Naive thymus-derived CD4-positive, alpha-beta T cell (primary cell): ENCODE measurements at regions not wholly inside any gene's neighbourhood (a gene's known extent, or its start where the extent isn't known, plus 50 kb on each side); places are given as distances from the start of the nearest gene placed in this dataset.

Experiments
- ATAC-seq: fragments of 150-1000 bp; cut with Tn5 transposase; 2 replicates; pipeline ENCODE4 v1.10.0; 2021; ENCODE audit warnings: mild to moderate bottlenecking, moderate library complexity
- CTCF ChIA-PET: fragments of 350-600 bp; sonication (Branson Sonifier 250); formaldehyde crosslinking; loops from one replicate; lab custom pipeline; 2021; ENCODE audit warnings: antibody characterized with exemption; lab: Charles Lee
- POLR2A ChIA-PET: fragments of 350-600 bp; sonication (Branson Sonifier 250); formaldehyde crosslinking; loops from one replicate; lab custom pipeline; 2021; ENCODE audit warnings: antibody characterized with exemption, inconsistent platforms; lab: Charles Lee
- DNase-seq, 9 donors: peaks; one replicate each; pipeline versions ENCODE4 v3.0.0 to v3.0.0-alpha.2; 2020 to 2022; ENCODE audit warnings: mixed read lengths in 1 of 9
- H3K27ac ChIP-seq: one replicate; pipeline ENCODE4 v1.7.0; 2013; ENCODE audit warnings: mild to moderate bottlenecking, low read depth, low read length, moderate library complexity
- H3K27me3 ChIP-seq, 2 donors: one replicate each; pipeline ENCODE4 v1.7.0; 2013; ENCODE audit warnings: low read length in 2 of 2, mild to moderate bottlenecking in 2 of 2, moderate library complexity in 2 of 2; ENCODE audit not compliant: control insufficient read depth in 2 of 2, insufficient read depth in 2 of 2
- H3K36me3 ChIP-seq, 3 experiments: 1 replicate in 2 of 3; 2 replicates in 1 of 3; pipeline ENCODE4 v1.7.0; 2013; ENCODE audit warnings: low read length in 3 of 3, mild to moderate bottlenecking in 3 of 3, moderate library complexity in 1 of 3; ENCODE audit not compliant: insufficient read depth in 3 of 3, control insufficient read depth in 2 of 3
- H3K4me1 ChIP-seq, 2 donors: one replicate each; pipeline ENCODE4 v1.7.0; 2013; ENCODE audit warnings: low read length in 2 of 2, mild to moderate bottlenecking in 2 of 2, moderate library complexity in 1 of 2; ENCODE audit not compliant: control insufficient read depth in 2 of 2, insufficient read depth in 2 of 2
- H3K4me3 ChIP-seq: 2 replicates; pipeline ENCODE4 v1.7.0; 2013; ENCODE audit warnings: mild to moderate bottlenecking, low read length
- H3K9me3 ChIP-seq, 3 experiments: 1 replicate in 2 of 3; 2 replicates in 1 of 3; pipeline ENCODE4 v1.7.0; 2013; ENCODE audit warnings: low read length in 3 of 3; ENCODE audit not compliant: control insufficient read depth in 2 of 3
- H3K27ac Mint-ChIP-seq, 9 donors: one replicate each; pipeline ENCODE4 v1.8.0; 2020 to 2022; ENCODE audit warnings: mixed read lengths in 9 of 9, mild to moderate bottlenecking in 8 of 9, moderate library complexity in 5 of 9, inconsistent platforms in 2 of 9
- H3K27me3 Mint-ChIP-seq, 5 donors: one replicate each; pipeline ENCODE4 v1.8.0; 2021 to 2022; ENCODE audit warnings: mixed read lengths in 5 of 5, mild to moderate bottlenecking in 1 of 5
- H3K36me3 Mint-ChIP-seq, 5 donors: one replicate each; pipeline ENCODE4 v1.8.0; 2020 to 2022; ENCODE audit warnings: mixed read lengths in 5 of 5, mild to moderate bottlenecking in 3 of 5, inconsistent platforms in 1 of 5
- H3K4me1 Mint-ChIP-seq, 7 donors: one replicate each; pipeline ENCODE4 v1.8.0; 2020 to 2022; ENCODE audit warnings: mixed read lengths in 7 of 7, mild to moderate bottlenecking in 3 of 7, inconsistent platforms in 1 of 7
- H3K4me3 Mint-ChIP-seq, 10 donors: one replicate each; pipeline ENCODE4 v1.8.0; 2020 to 2022; ENCODE audit warnings: mild to moderate bottlenecking in 10 of 10, mixed read lengths in 10 of 10, moderate library complexity in 6 of 10, inconsistent platforms in 2 of 10
- H3K9me3 Mint-ChIP-seq, 11 donors: one replicate each; pipeline ENCODE4 v1.8.0; 2020 to 2022; ENCODE audit warnings: mixed read lengths in 11 of 11, mild to moderate bottlenecking in 4 of 11, inconsistent platforms in 1 of 11, moderate library complexity in 1 of 11
- intact Hi-C, 2 donors: fragments of 100-400 bp; cut with micrococcal nuclease; formaldehyde crosslinking; loops; one replicate each; pipeline ENCODE4 v1.15.1; 2023

GRCh38 chr12:78725951-78726580, 138.5 kb upstream of the SYT1 start:
- intact Hi-C loops = no loop called here
- H3K4me3 Mint-ChIP-seq = no peak overlapping the region
- H3K9me3 ChIP-seq = no peaks in the 10 kb centered on the region
- ATAC-seq (no peak), DNase-seq (no peak)
- ChIA-PET POLR2A (no interaction called here), CTCF (no interaction called here)
- H3K4me1 ChIP-seq = no peaks in the 10 kb centered on the region
- H3K27me3 Mint-ChIP-seq = no peaks in the 10 kb centered on the region
- no peak overlapping the region for H3K27ac ChIP-seq
- H3K4me3 ChIP-seq = no peak overlapping the region
- peaks cover 0 to under 1% (median 0%) of the 10 kb centered on the region in 11 donors for H3K9me3 Mint-ChIP-seq
- no peak overlapping the region for H3K27ac Mint-ChIP-seq
- no peaks in the 10 kb centered on the region for H3K36me3 Mint-ChIP-seq
- H3K36me3 ChIP-seq = no peaks in the 10 kb centered on the region
- H3K4me1 Mint-ChIP-seq = no peaks in the 10 kb centered on the region
- no peaks in the 10 kb centered on the region for H3K27me3 ChIP-seq

- Mint-ChIP-seq H3K4me3 (no peak overlapping the region), H3K27me3 (no peaks in the 10 kb centered on the region), H3K4me1 (no peaks in the 10 kb centered on the region), H3K36me3 (no peaks in the 10 kb centered on the region), H3K27ac (no peak overlapping the region), H3K9me3 (peaks cover 0 to under 1% (median 0%) of the 10 kb centered on the region in 11 donors)
- Histone ChIP-seq H3K27me3 (no peaks in the 10 kb centered on the region), H3K4me3 (no peak overlapping the region), H3K36me3 (no peaks in the 10 kb centered on the region), H3K9me3 (no peaks in the 10 kb centered on the region), H3K27ac (no peak overlapping the region), H3K4me1 (no peaks in the 10 kb centered on the region)
- ATAC-seq (no peak), DNase-seq (no peak)
- intact Hi-C loops = no loop called here
- ChIA-PET POLR2A (no interaction called here), CTCF (no interaction called here)
Measured at GRCh38 chr12:78726854-78727253, 137.7 kb upstream of the SYT1 start.

GRCh38 chr12:78732481-78732880, 132.1 kb upstream of the SYT1 start:
- Histone ChIP-seq H3K27ac (no peak overlapping the region), H3K36me3 (no peaks in the 10 kb centered on the region), H3K4me1 (no peaks in the 10 kb centered on the region), H3K9me3 (no peaks in the 10 kb centered on the region), H3K4me3 (no peak overlapping the region), H3K27me3 (no peaks in the 10 kb centered on the region)
- Mint-ChIP-seq H3K4me3 (no peak overlapping the region), H3K36me3 (no peaks in the 10 kb centered on the region), H3K27ac (no peak overlapping the region), H3K4me1 (no peaks in the 10 kb centered on the region), H3K27me3 (no peaks in the 10 kb centered on the region), H3K9me3 (peaks cover 0 to 8% (median 3%) of the 10 kb centered on the region in 11 donors)
- no peak for DNase-seq
- ATAC-seq = no peak
- intact Hi-C loops = no loop called here
- POLR2A ChIA-PET = no interaction called here
- CTCF ChIA-PET = no interaction called here

- Mint-ChIP-seq H3K4me1 (no peaks in the 10 kb centered on the region), H3K36me3 (no peaks in the 10 kb centered on the region), H3K27ac (no peak overlapping the region), H3K4me3 (no peak overlapping the region), H3K9me3 (peaks cover 0 to 10% (median 4%) of the 10 kb centered on the region in 11 donors), H3K27me3 (no peaks in the 10 kb centered on the region)
- no peak overlapping the region for H3K4me3 ChIP-seq
- ChIA-PET POLR2A (no interaction called here), CTCF (no interaction called here)
- H3K4me1 ChIP-seq = no peaks in the 10 kb centered on the region
- intact Hi-C loops = no loop called here
- no peak for ATAC-seq
- no peaks in the 10 kb centered on the region for H3K27me3 ChIP-seq
- H3K36me3 ChIP-seq = no peaks in the 10 kb centered on the region
- no peak for DNase-seq
- no peaks in the 10 kb centered on the region for H3K9me3 ChIP-seq
- no peak overlapping the region for H3K27ac ChIP-seq
Measured at GRCh38 chr12:78739653-78740052, 124.9 kb upstream of the SYT1 start.

- peaks cover 0 to 17% (median 7%) of the 10 kb centered on the region in 11 donors for H3K9me3 Mint-ChIP-seq
- H3K27me3 ChIP-seq = no peaks in the 10 kb centered on the region
- no peaks in the 10 kb centered on the region for H3K4me1 Mint-ChIP-seq
Measured at GRCh38 chr12:78746001-78746400, 118.6 kb upstream of the SYT1 start.

GRCh38 chr12:78753058-78753457, 111.5 kb upstream of the SYT1 start:
- Histone ChIP-seq H3K4me3 (no peak overlapping the region), H3K36me3 (no peaks in the 10 kb centered on the region), H3K9me3 (peaks cover 0 to 4% (median 0%) of the 10 kb centered on the region in 3 experiments), H3K27ac (no peak overlapping the region), H3K27me3 (no peaks in the 10 kb centered on the region), H3K4me1 (no peaks in the 10 kb centered on the region)
- ChIA-PET POLR2A (no interaction called here), CTCF (no interaction called here)
- no peaks in the 10 kb centered on the region for H3K4me1 Mint-ChIP-seq
- no peak for ATAC-seq
- H3K27ac Mint-ChIP-seq = no peak overlapping the region
- H3K4me3 Mint-ChIP-seq = no peak overlapping the region
- no peak for DNase-seq
- H3K27me3 Mint-ChIP-seq = no peaks in the 10 kb centered on the region
- intact Hi-C loops = no loop called here
- H3K36me3 Mint-ChIP-seq = no peaks in the 10 kb centered on the region
- H3K9me3 Mint-ChIP-seq = peaks cover 0 to 19% (median 6%) of the 10 kb centered on the region in 11 donors

More at GRCh38 chr12:78746001-78746400, 118.6 kb upstream of the SYT1 start:
- no peak overlapping the region for H3K27ac Mint-ChIP-seq
- H3K27me3 Mint-ChIP-seq = no peaks in the 10 kb centered on the region
- POLR2A ChIA-PET = no interaction called here
- CTCF ChIA-PET = no interaction called here
- intact Hi-C loops = no loop called here
- DNase-seq (no peak), ATAC-seq (no peak)
- H3K9me3 ChIP-seq = no peaks in the 10 kb centered on the region
- no peak overlapping the region for H3K27ac ChIP-seq
- no peaks in the 10 kb centered on the region for H3K4me1 ChIP-seq
- H3K36me3 Mint-ChIP-seq = no peaks in the 10 kb centered on the region
- no peak overlapping the region for H3K4me3 Mint-ChIP-seq
- no peak overlapping the region for H3K4me3 ChIP-seq
- no peaks in the 10 kb centered on the region for H3K36me3 ChIP-seq

GRCh38 chr12:78756936-78757335, 107.6 kb upstream of the SYT1 start:
- ChIA-PET CTCF (no interaction called here), POLR2A (no interaction called here)
- Mint-ChIP-seq H3K4me1 (no peaks in the 10 kb centered on the region), H3K27me3 (no peaks in the 10 kb centered on the region), H3K27ac (no peak overlapping the region), H3K36me3 (no peaks in the 10 kb centered on the region), H3K4me3 (no peak overlapping the region), H3K9me3 (peaks cover 0 to 16% (median 10%) of the 10 kb centered on the region in 11 donors)
- Histone ChIP-seq H3K4me1 (no peaks in the 10 kb centered on the region), H3K9me3 (peaks cover 0 to 4% (median 0%) of the 10 kb centered on the region in 3 experiments), H3K27ac (no peak overlapping the region), H3K4me3 (no peak overlapping the region), H3K36me3 (no peaks in the 10 kb centered on the region), H3K27me3 (no peaks in the 10 kb centered on the region)
- ATAC-seq (no peak), DNase-seq (no peak)
- intact Hi-C loops = no loop called here
